ENCODE measurements at regions not wholly inside any gene's neighbourhood (a gene's known extent, or its start where the extent isn't known, plus 50 kb on each side); places are given as distances from the start of the nearest gene placed in this dataset.

DNA sequence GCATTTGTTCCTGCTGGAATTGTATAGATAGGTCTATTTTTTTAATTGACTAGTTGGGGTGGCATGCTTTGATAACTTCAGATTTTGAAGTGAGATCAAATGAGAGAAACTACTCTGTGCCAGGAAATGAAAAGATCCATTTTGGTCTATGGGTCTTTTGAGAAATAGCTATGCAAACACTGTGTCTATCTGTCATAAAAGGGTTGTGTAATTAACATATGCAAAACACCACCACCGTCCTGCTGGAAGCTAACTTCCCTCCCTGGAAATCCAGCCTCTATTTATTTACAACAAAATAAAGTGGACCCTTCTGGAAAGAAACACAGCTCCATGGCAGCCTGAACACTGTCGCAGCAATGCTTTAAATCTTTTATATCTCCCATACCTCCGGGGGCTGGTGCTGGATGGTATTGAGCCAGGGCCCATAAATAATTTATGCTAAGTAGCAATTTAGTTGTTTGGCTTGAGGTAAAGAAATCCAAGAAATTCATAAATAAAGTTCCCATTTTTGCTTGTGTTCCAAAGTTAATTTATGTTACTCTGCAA lies 244.2 kb upstream of the POU3F2 start:
- no peak for DNase-seq (ENCODE audit: low read depth, low spot score)
- in situ Hi-C loops (cut with HindIII; ENCODE audit: low pct_unique_long_range_greater_than_20kb, low sequenced_read_pairs): no loop called here

GRCh38 chr6:98590997-98591396 lies 243.4 kb upstream of the POU3F2 start:
- no peak for DNase-seq (ENCODE audit: low read depth, low spot score)
- in situ Hi-C loops (cut with HindIII; ENCODE audit: low pct_unique_long_range_greater_than_20kb, low sequenced_read_pairs): no loop called here

DNA sequence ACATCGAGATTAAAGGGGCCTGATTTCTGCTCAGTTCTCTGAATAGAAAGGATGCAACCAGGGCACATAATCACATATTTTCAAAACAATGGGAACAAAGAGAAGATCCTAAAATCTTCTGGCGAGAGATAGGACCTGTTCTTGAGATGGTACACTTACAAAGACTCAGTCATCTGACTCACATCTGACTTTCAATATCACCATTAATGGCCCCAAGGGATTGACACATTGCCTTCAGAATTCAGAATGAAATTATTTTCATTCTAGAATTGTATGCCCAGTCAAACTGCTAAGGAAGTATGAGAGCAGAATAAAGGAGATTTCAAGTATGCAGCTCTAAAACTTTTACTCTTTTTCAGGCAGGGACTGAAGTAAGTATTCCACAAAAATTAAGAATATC lies 240.7 kb upstream of the POU3F2 start:
- peak; percentile 55 for DNase-seq (ENCODE audit: low read depth, low spot score)
- in situ Hi-C loops (cut with HindIII; ENCODE audit: low pct_unique_long_range_greater_than_20kb, low sequenced_read_pairs): no loop called here

DNA sequence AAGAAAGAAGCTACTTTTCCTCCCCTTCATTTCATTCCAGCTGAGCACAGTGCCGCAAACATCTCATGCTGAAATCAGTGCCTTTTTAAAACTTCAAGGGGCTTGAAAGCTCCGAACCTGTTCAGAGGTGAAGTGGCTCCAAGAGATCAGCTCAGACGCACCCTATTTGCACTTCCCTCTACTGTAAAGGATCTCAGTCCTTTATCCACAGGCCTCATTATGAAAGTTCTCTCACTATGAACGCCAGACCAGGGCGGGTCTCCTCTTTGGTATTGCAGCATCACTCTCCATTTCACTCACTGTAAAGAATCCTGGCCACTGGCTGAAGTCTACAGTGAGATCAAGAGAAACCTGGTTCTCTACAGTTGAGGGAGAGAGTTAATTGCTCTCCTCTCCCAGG lies 232.7 kb upstream of the POU3F2 start:
- no peak for DNase-seq (ENCODE audit: low read depth, low spot score)
- in situ Hi-C loops (cut with HindIII; ENCODE audit: low pct_unique_long_range_greater_than_20kb, low sequenced_read_pairs): no loop called here

- in situ Hi-C loops (cut with HindIII; ENCODE audit: low pct_unique_long_range_greater_than_20kb, low sequenced_read_pairs): no loop called here
- no peak for DNase-seq (ENCODE audit: low read depth, low spot score)
Observed at GRCh38 chr6:98605705-98606104, 228.7 kb upstream of the POU3F2 start.

DNA sequence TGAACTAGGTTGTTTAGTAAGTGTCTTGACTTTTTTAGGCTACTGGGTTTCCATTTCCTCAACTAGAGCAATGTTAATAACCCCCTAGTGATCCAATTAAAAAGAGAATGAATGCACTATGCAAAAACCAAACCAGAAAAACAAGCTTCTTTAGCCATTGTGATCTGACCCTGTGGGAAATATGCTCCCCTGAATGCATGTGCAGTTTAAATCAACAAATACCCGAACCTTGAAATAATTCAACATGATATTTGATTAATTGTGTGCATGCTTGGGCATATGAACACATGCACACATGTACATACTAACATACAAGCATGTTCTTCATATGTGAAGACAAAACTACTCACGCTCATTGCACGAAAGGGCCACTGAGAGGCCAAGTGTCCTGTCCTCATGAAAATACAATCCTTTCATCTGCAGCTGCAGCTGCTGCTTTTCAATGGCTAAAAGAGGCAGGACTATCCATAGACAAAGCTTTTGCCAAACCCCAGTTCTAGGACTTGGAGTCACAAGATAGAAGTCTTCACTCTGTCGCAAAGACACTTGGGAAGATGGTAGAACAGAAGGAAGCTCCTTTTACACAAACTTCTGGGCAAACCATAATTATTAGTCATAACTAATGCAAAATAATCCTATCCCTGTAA lies 207.1 kb upstream of the POU3F2 start:
- in situ Hi-C loops (cut with HindIII; ENCODE audit: low pct_unique_long_range_greater_than_20kb, low sequenced_read_pairs): no loop called here

GRCh38 chr6:98633886-98634285 lies 200.5 kb upstream of the POU3F2 start:
- no peak for DNase-seq (ENCODE audit: low read depth, low spot score)
- in situ Hi-C loops (cut with HindIII; ENCODE audit: low pct_unique_long_range_greater_than_20kb, low sequenced_read_pairs): no loop called here

More for the DNA sequence above, 207.1 kb upstream of the POU3F2 start:
- no peak for DNase-seq (ENCODE audit: low read depth, low spot score)

- in situ Hi-C loops (cut with HindIII; ENCODE audit: low pct_unique_long_range_greater_than_20kb, low sequenced_read_pairs): no loop called here
- no peak for DNase-seq (ENCODE audit: low read depth, low spot score)
Observed at GRCh38 chr6:98634569-98634968, 199.8 kb upstream of the POU3F2 start.

GRCh38 chr6:98635191-98635590 lies 199.2 kb upstream of the POU3F2 start:
- in situ Hi-C loops (cut with HindIII; ENCODE audit: low pct_unique_long_range_greater_than_20kb, low sequenced_read_pairs): no loop called here

GRCh38 chr6:98636941-98637340 lies 197.4 kb upstream of the POU3F2 start:
- in situ Hi-C loops (cut with HindIII; ENCODE audit: low pct_unique_long_range_greater_than_20kb, low sequenced_read_pairs): no loop called here
- DNase-seq (ENCODE audit: low read depth, low spot score): no peak

More at GRCh38 chr6:98635191-98635590, 199.2 kb upstream of the POU3F2 start:
- DNase-seq (ENCODE audit: low read depth, low spot score): no peak

GRCh38 chr6:98639089-98639635 lies 195.2 kb upstream of the POU3F2 start:
- no peak for DNase-seq (ENCODE audit: low read depth, low spot score)
- in situ Hi-C loops (cut with HindIII; ENCODE audit: low pct_unique_long_range_greater_than_20kb, low sequenced_read_pairs): no loop called here

DNA sequence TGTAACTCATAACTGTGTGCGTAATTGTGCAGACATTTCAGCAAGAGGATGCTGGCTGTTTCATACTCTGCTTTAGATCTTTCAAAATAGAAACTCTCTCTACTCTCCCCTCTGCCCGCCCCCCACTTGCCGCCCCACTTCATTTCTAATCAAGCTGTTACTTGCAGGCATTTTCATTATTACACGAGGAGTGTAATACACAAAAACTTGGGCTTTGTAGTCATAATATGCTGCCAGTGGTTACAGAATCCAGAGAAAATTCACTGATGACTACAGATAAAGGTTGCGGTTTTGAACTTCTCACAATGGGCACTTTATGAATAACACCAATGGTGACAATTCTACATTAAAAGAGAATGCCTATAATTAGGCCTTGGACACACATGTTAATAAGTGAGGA lies 194.0 kb upstream of the POU3F2 start:
- in situ Hi-C loops (cut with HindIII; ENCODE audit: low pct_unique_long_range_greater_than_20kb, low sequenced_read_pairs): no loop called here
- no peak for DNase-seq (ENCODE audit: low read depth, low spot score)

- in situ Hi-C loops (cut with HindIII; ENCODE audit: low pct_unique_long_range_greater_than_20kb, low sequenced_read_pairs): no loop called here
- DNase-seq (ENCODE audit: low read depth, low spot score): peak; percentile 68
Observed at GRCh38 chr6:98641949-98642719, 192.2 kb upstream of the POU3F2 start.

GRCh38 chr6:98644063-98644462 lies 190.3 kb upstream of the POU3F2 start:
- no peak for DNase-seq (ENCODE audit: low read depth, low spot score)
- in situ Hi-C loops (cut with HindIII; ENCODE audit: low pct_unique_long_range_greater_than_20kb, low sequenced_read_pairs): no loop called here

- in situ Hi-C loops (cut with HindIII; ENCODE audit: low pct_unique_long_range_greater_than_20kb, low sequenced_read_pairs): no loop called here
Observed at GRCh38 chr6:98648211-98648914, 186.0 kb upstream of the POU3F2 start.

DNA sequence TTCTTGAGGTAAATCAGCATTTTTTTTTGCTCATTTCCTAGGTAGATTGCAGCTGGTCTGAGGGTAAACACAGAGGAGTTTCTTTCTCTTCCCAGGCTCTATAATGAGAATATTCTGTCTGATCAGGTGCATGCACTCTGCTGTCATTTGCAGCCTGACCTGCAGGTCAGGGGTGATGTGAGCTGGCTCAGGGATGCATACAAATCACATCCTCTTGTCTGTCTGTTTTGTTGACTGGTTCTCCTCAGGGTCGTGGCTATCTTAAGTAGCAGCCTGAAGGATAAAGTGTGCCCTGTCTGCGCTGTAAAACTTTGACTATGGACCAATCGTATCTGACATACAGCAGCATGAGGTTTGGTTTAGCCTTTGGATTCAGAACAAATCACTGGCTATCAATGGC lies 183.4 kb upstream of the POU3F2 start:
- in situ Hi-C loops (cut with HindIII; ENCODE audit: low pct_unique_long_range_greater_than_20kb, low sequenced_read_pairs): no loop called here
- no peak for DNase-seq (ENCODE audit: low read depth, low spot score)

More at GRCh38 chr6:98648211-98648914, 186.0 kb upstream of the POU3F2 start:
- no peak for DNase-seq (ENCODE audit: low read depth, low spot score)

DNA sequence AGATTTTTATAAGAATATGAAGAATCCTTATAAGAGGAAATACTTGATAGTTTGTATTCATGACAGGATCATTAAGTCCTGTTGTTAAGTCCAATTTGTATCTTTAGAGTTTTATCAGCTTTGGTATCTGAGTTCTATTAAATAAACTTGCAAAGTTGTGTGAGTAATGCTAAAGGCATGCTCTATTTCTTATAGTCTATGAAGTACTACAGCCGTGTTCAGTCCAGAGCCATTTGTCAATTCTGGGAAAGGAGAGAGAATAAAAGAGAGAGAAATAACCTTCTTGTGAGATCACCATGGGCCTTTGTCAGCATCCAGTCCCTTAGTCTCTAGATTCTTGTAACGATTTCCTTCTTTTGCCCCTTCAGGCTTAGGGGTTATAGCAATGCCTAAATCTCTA lies 181.2 kb upstream of the POU3F2 start:
- no peak for DNase-seq (ENCODE audit: low read depth, low spot score)
- in situ Hi-C loops (cut with HindIII; ENCODE audit: low pct_unique_long_range_greater_than_20kb, low sequenced_read_pairs): no loop called here

DNA sequence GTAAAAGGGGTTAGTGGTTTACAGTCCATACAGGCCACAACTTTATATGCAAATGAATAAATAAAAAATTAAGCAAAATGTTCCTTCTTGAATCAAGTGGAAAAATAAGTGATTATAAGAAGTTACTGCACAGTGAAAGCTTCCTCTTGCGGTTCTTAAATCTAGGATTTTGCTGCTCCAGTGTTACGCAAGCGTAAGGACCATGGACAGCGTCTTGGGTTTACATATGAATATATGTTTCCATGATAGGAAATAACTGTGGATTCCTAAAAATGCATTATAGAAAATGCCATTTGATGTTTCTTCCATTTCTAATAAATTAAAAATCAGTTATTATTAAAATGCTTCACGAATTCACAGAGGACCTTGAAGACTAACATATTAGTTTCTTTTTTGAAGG lies 176.6 kb upstream of the POU3F2 start:
- in situ Hi-C loops (cut with HindIII; ENCODE audit: low pct_unique_long_range_greater_than_20kb, low sequenced_read_pairs): no loop called here
- peak; percentile 39 for DNase-seq (ENCODE audit: low read depth, low spot score)

Data from SK-MEL-5 (cell line).